ENCODE measurements at regions not wholly inside any gene's neighbourhood (a gene's known extent, or its start where the extent isn't known, plus 50 kb on each side); places are given as distances from the start of the nearest gene placed in this dataset.

GRCh38 chr5:114208588-114208987 is 153.3 kb upstream of the KCNN2 start:
- no peaks in the 10 kb centered on the region for H3K9me2 ChIP-seq (ENCODE audit: insufficient read depth)
- H4K20me1 ChIP-seq (ENCODE audit: insufficient read depth) = no peaks in the 10 kb centered on the region
- RAD21 ChIA-PET (ENCODE audit: low non-redundant PET in 1 of 2, low total read pairs in 2 of 2, uncharacterized antibody in 2 of 2, unreplicated experiment in 2 of 2) = no interaction called here
- ATAC-seq = no peak
- DNase-seq (ENCODE audit: low read depth, low spot score) = no peak
- H3K4me1 ChIP-seq (ENCODE audit: control insufficient read depth in 1 of 2, insufficient read depth in 2 of 2, low read length in 2 of 2) = no peaks in the 10 kb centered on the region
- peaks cover 10% of the 10 kb centered on the region for H3K27me3 ChIP-seq (ENCODE audit: insufficient read depth, low read length)
- no peak overlapping the region for H3K27ac ChIP-seq (ENCODE audit: low read depth, low read length)
- H3K4me3 ChIP-seq (replicated peaks in 1 of 2; ENCODE audit: low read depth in 1 of 2, low read length in 2 of 2) = no peak overlapping the region
- BruUV-seq (replicated peaks) = no TSS peak
- H3K4me2 ChIP-seq (ENCODE audit: low read length) = no peak overlapping the region
- no peak overlapping the region for H2AFZ ChIP-seq (ENCODE audit: low read depth, low read length, poor library complexity, severe bottlenecking)
- POLR2A ChIA-PET = no interaction called here
- CTCF ChIA-PET = no interaction called here
- H3K9ac ChIP-seq (ENCODE audit: low read length) = no peak overlapping the region
- no peaks in the 10 kb centered on the region for H3K79me2 ChIP-seq (ENCODE audit: insufficient read depth, low read length)
- TF ChIP-seq ZNF274 (IDR thresholded peaks at IDR 0.05; ENCODE audit: low read depth, low read length) (no peak), JUND (IDR thresholded peaks at IDR 0.05) (no peak), SIN3A (IDR thresholded peaks at IDR 0.05; ENCODE audit: low read depth) (no peak), EZH2phosphoT487 (IDR thresholded peaks at IDR 0.05; ENCODE audit: borderline replicate concordance) (no peak), ELF1 (IDR thresholded peaks at IDR 0.05; ENCODE audit: borderline replicate concordance, low read depth) (no peak), CBX3 (IDR thresholded peaks at IDR 0.05; ENCODE audit: low read depth) (no peak), TCF7L2 (IDR thresholded peaks at IDR 0.05; ENCODE audit: borderline replicate concordance, extremely low read depth, insufficient read depth, insufficient read length) (no peak), REST (IDR thresholded peaks at IDR 0.05; ENCODE audit: low read depth) (no peak), SP1 (IDR thresholded peaks at IDR 0.05; ENCODE audit: low read depth) (no peak), POLR2AphosphoS5 (IDR thresholded peaks at IDR 0.05; ENCODE audit: low read depth, low read length) (no peak), ZFX (IDR thresholded peaks at IDR 0.05) (no peak)
- TF ChIP-seq, protein P1, sequence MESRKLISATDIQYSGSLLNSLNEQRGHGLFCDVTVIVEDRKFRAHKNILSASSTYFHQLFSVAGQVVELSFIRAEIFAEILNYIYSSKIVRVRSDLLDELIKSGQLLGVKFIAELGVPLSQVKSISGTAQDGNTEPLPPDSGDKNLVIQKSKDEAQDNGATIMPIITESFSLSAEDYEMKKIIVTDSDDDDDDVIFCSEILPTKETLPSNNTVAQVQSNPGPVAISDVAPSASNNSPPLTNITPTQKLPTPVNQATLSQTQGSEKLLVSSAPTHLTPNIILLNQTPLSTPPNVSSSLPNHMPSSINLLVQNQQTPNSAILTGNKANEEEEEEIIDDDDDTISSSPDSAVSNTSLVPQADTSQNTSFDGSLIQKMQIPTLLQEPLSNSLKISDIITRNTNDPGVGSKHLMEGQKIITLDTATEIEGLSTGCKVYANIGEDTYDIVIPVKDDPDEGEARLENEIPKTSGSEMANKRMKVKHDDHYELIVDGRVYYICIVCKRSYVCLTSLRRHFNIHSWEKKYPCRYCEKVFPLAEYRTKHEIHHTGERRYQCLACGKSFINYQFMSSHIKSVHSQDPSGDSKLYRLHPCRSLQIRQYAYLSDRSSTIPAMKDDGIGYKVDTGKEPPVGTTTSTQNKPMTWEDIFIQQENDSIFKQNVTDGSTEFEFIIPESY (IDR thresholded peaks at IDR 0.05; ENCODE audit: extremely low read depth, insufficient replicate concordance, low read length) = no peak
- no peaks in the 10 kb centered on the region for H3K9me3 ChIP-seq (ENCODE audit: control insufficient read depth in 1 of 2, insufficient read depth in 1 of 2, low read depth in 1 of 2, low read length in 2 of 2)
- no peaks in the 10 kb centered on the region for H3K36me3 ChIP-seq (ENCODE audit: control insufficient read depth in 1 of 2, insufficient read depth in 2 of 2, low read length in 2 of 2)
- intact Hi-C loops (cut with micrococcal nuclease) = no loop called here
